A549 (cell line): ENCODE measurements at regions not wholly inside any gene's neighbourhood (a gene's known extent, or its start where the extent isn't known, plus 50 kb on each side); places are given as distances from the start of the nearest gene placed in this dataset.

Experiments used
- ATAC-seq, 2 experiments: fragments of 200-7000 bp in 1 of 2; fragments of >200 bp in 1 of 2; cut with Nextera tagmentation in 1 of 2; cut with Tn5 transposase in 1 of 2; 3 replicates each; pipeline versions ENCODE4 v1.8.0 to v1.9.1; 2018 to 2020; ENCODE audit warnings: mild to moderate bottlenecking in 1 of 2, moderate library complexity in 1 of 2
- CTCF ChIA-PET: fragments of 300-600 bp; sonication (Branson Sonifier 250); formaldehyde crosslinking; extraction: SDS; loops from one replicate; lab custom pipeline; 2021; ENCODE audit warnings: antibody characterized with exemption, inconsistent platforms; lab: Yijun Ruan, JAX
- POLR2A ChIA-PET: fragments of 350-600 bp; formaldehyde crosslinking; extraction: SDS; loops from one replicate; lab custom pipeline; 2021; ENCODE audit warnings: antibody characterized with exemption, inconsistent platforms; lab: Yijun Ruan, JAX
- DNase-seq, 2 experiments: peaks; one replicate each; pipeline versions ENCODE4 v3.0.0 to v3.0.0-alpha.2; 2011 to 2016; ENCODE audit warnings: low read depth in 1 of 2, low spot score in 1 of 2
- FAIRE-seq: peaks from 2 replicates; lab custom pipeline; 2011; peaks lifted over from hg19 to GRCh38; lab: Jason Lieb, UNC
- H3K27ac ChIP-seq, 2 experiments: fragments of >200 bp; sonication (Bioruptor Twin); formaldehyde crosslinking; 3 replicates each; pipeline ENCODE4 v1.5.1; 2016 to 2017
- H3K4me1 ChIP-seq: fragments of >200 bp; sonication (Bioruptor Twin); formaldehyde crosslinking; 3 replicates; pipeline ENCODE4 v1.6.1; 2016
- H3K4me2 ChIP-seq: fragments of >200 bp; sonication (Bioruptor Twin); formaldehyde crosslinking; 3 replicates; pipeline ENCODE4 v1.6.1; 2016
- H3K4me3 ChIP-seq: fragments of >200 bp; sonication (Bioruptor Twin); formaldehyde crosslinking; 3 replicates; pipeline ENCODE4 v1.5.1; 2016
- H3K9me3 ChIP-seq: fragments of >200 bp; sonication (Bioruptor Twin); formaldehyde crosslinking; 3 replicates; pipeline ENCODE4 v1.6.1; 2016
- ATOH8 ChIP-seq: fragments of 250-450 bp; sonication (Bioruptor Pico); IDR thresholded peaks from 2 replicates; pipeline ENCODE4 v1.5.0; 2020; ENCODE audit warnings: low read depth, mild to moderate bottlenecking, moderate library complexity
- BCL3 ChIP-seq: fragments of >200 bp; sonication (Bioruptor Twin); formaldehyde crosslinking; IDR thresholded peaks from 3 replicates; pipeline ENCODE4 v1.6.1; 2016
- CBX2 ChIP-seq: fragments of 200-600 bp; sonication (generic); IDR thresholded peaks from 2 replicates; pipeline ENCODE4 v1.6.1; 2016; ENCODE audit warnings: low read depth, mild to moderate bottlenecking, borderline replicate concordance
- CBX8 ChIP-seq: fragments of 200-600 bp; sonication (generic); IDR thresholded peaks from 2 replicates; pipeline ENCODE4 v1.6.1; 2016
- CEBPB ChIP-seq, 2 experiments: fragments of >200 bp in 1 of 2; sonication (Bioruptor Twin) in 1 of 2; formaldehyde crosslinking in 1 of 2; IDR thresholded peaks; 2 replicates each; pipeline ENCODE4 v1.6.1; 2012 to 2016
- EHMT2 ChIP-seq: fragments of 200-600 bp; sonication (generic); IDR thresholded peaks from 2 replicates; pipeline ENCODE4 v1.6.1; 2016; ENCODE audit warnings: antibody characterized with exemption, low read depth, mild to moderate bottlenecking, moderate library complexity
- ESRRA ChIP-seq: fragments of 150-350 bp; IDR thresholded peaks from 2 replicates; pipeline ENCODE4 v1.6.1; 2014; ENCODE audit warnings: mild to moderate bottlenecking, low read length, borderline replicate concordance
- FOSB ChIP-seq: fragments of 250-450 bp; sonication (Bioruptor Pico); IDR thresholded peaks from 2 replicates; pipeline ENCODE4 v1.5.0; 2020; ENCODE audit warnings: mild to moderate bottlenecking, moderate library complexity
- FOSL2 ChIP-seq, 2 experiments: fragments of 450-650 bp in 1 of 2; fragments of >200 bp in 1 of 2; sonication (Bioruptor Twin) in 1 of 2; formaldehyde crosslinking; IDR thresholded peaks; 2 replicates each; pipeline versions ENCODE4 v1.5.0 to v1.6.1; 2016 to 2020; ENCODE audit warnings: mild to moderate bottlenecking in 1 of 2, moderate library complexity in 1 of 2
- HDAC2 ChIP-seq: fragments of 200-600 bp; sonication (generic); IDR thresholded peaks from 2 replicates; pipeline ENCODE4 v1.6.1; 2016
- HEYL ChIP-seq: fragments of 250-450 bp; sonication (Bioruptor Pico); IDR thresholded peaks from 2 replicates; pipeline ENCODE4 v1.8.0; 2021; ENCODE audit warnings: mild to moderate bottlenecking, moderate library complexity
- HOXA7 ChIP-seq: fragments of 250-450 bp; sonication (Bioruptor Pico); IDR thresholded peaks from 2 replicates; pipeline ENCODE4 v1.5.0; 2020; ENCODE audit warnings: mild to moderate bottlenecking, moderate library complexity
- MYC ChIP-seq: IDR thresholded peaks from 2 replicates; pipeline ENCODE4 v1.6.1; 2012; ENCODE audit warnings: mild to moderate bottlenecking, inconsistent platforms, low read length, improper control_type of control experiment, borderline replicate concordance
- NPAS2 ChIP-seq: fragments of 250-450 bp; sonication (Bioruptor Pico); IDR thresholded peaks from 2 replicates; pipeline ENCODE4 v1.8.0; 2022; ENCODE audit warnings: mild to moderate bottlenecking, moderate library complexity, borderline replicate concordance
- POLR2AphosphoS2 ChIP-seq: conservative IDR thresholded peaks from 2 replicates; pipeline ENCODE4 v1.6.1; 2012; ENCODE audit warnings: low read length, improper control_type of control experiment, inconsistent platforms
- RAD21 ChIP-seq, 2 experiments: fragments of >200 bp in 1 of 2; sonication (Bioruptor Twin) in 1 of 2; formaldehyde crosslinking in 1 of 2; IDR thresholded peaks in 1 of 2; conservative IDR thresholded peaks in 1 of 2; 2 replicates in 1 of 2; 3 replicates in 1 of 2; pipeline ENCODE4 v1.6.1; 2012 to 2018; ENCODE audit warnings: inconsistent platforms in 1 of 2
- RFX5 ChIP-seq: fragments of 450-650 bp; IDR thresholded peaks from 2 replicates; pipeline ENCODE4 v1.7.1; 2014; ENCODE audit warnings: antibody characterized with exemption, mild to moderate bottlenecking, moderate library complexity
- TP53 ChIP-seq: fragments of 250-450 bp; sonication (Bioruptor Pico); IDR thresholded peaks from 2 replicates; pipeline ENCODE4 v1.5.0; 2021; ENCODE audit warnings: mild to moderate bottlenecking, moderate library complexity
- ZC3H11A ChIP-seq: fragments of 450-650 bp; IDR thresholded peaks from 2 replicates; pipeline ENCODE4 v1.6.1; 2014; ENCODE audit warnings: antibody characterized with exemption, mild to moderate bottlenecking
- ZFP36 ChIP-seq: fragments of 450-650 bp; IDR thresholded peaks from 2 replicates; pipeline ENCODE4 v1.6.1; 2014; ENCODE audit warnings: borderline replicate concordance; ENCODE audit not compliant: partially characterized antibody
- WGBS: methylation state at CpG from one replicate; pipeline ENCODE4 v1.1.6; 2017; ENCODE audit errors: missing lambda C conversion rate; 5-methylcytosine and 5-hydroxymethylcytosine counted together
- TF ChIP-seq, protein P1 (sequence below): fragments of 150-350 bp; IDR thresholded peaks from 2 replicates; pipeline ENCODE4 v1.6.1; 2014; ENCODE audit warnings: low read depth, mild to moderate bottlenecking, low read length
- TF ChIP-seq, protein P2 (sequence below): IDR thresholded peaks from 2 replicates; pipeline ENCODE4 v1.6.1; 2012
- TF ChIP-seq, protein P3 (sequence below): IDR thresholded peaks from 2 replicates; pipeline ENCODE4 v1.6.1; 2012; ENCODE audit warnings: low read depth, borderline replicate concordance

- Histone ChIP-seq H3K4me3 (no peak overlapping the region), H3K4me1 (no peaks in the 10 kb centered on the region), H3K27ac (no peak overlapping the region), H3K4me2 (no peak overlapping the region), H3K9me3 (no peaks in the 10 kb centered on the region)
- FAIRE-seq: no peak
- WGBS: 2% methylated on average over 2 of the region's 2 CpGs
- DNase-seq: no peak
- no peak for ATAC-seq
- ChIA-PET POLR2A (no interaction called here), CTCF (interaction anchor here (0.8 to 1.4 kb wide), 3 partner anchors 16 to 1178 kb away, joined by 3 to 7 read pairs (median 3); no protein-coding TSS in a partner anchor)
- TF ChIP-seq CBX2 (no peak), FOSL2 (IDR thresholded peaks at IDR 0.05) (no peak), FOSL2 (CRISPR knock-in tag; IDR thresholded peaks at IDR 0.05) (no peak), HOXA7 (no peak), ATOH8 (no peak), ZFP36 (no peak), NPAS2 (CRISPR knock-in tag) (no peak), CEBPB (IDR thresholded peaks at IDR 0.05) (no peak), CBX8 (no peak), POLR2AphosphoS2 (no peak), TP53 (CRISPR knock-in tag) (no peak), ZC3H11A (no peak), FOSB (CRISPR knock-in tag) (no peak), RAD21 (conservative IDR thresholded peaks at IDR 0.05 in 1 of 2, IDR thresholded peaks at IDR 0.05 in 1 of 2) (no peak), ESRRA (no peak), EHMT2 (no peak), RFX5 (no peak)
- TF ChIP-seq, protein P1, sequence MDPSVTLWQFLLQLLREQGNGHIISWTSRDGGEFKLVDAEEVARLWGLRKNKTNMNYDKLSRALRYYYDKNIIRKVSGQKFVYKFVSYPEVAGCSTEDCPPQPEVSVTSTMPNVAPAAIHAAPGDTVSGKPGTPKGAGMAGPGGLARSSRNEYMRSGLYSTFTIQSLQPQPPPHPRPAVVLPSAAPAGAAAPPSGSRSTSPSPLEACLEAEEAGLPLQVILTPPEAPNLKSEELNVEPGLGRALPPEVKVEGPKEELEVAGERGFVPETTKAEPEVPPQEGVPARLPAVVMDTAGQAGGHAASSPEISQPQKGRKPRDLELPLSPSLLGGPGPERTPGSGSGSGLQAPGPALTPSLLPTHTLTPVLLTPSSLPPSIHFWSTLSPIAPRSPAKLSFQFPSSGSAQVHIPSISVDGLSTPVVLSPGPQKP: no peak
- TF ChIP-seq, protein P2, sequence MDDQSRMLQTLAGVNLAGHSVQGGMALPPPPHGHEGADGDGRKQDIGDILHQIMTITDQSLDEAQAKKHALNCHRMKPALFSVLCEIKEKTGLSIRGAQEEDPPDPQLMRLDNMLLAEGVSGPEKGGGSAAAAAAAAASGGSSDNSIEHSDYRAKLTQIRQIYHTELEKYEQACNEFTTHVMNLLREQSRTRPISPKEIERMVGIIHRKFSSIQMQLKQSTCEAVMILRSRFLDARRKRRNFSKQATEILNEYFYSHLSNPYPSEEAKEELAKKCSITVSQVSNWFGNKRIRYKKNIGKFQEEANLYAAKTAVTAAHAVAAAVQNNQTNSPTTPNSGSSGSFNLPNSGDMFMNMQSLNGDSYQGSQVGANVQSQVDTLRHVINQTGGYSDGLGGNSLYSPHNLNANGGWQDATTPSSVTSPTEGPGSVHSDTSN: no peak
- TF ChIP-seq, protein P3, sequence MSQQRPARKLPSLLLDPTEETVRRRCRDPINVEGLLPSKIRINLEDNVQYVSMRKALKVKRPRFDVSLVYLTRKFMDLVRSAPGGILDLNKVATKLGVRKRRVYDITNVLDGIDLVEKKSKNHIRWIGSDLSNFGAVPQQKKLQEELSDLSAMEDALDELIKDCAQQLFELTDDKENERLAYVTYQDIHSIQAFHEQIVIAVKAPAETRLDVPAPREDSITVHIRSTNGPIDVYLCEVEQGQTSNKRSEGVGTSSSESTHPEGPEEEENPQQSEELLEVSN: no peak
These were observed 96.3 kb upstream of the ZPBP start for GRCh38 chr7:50189371-50189770.

DNA sequence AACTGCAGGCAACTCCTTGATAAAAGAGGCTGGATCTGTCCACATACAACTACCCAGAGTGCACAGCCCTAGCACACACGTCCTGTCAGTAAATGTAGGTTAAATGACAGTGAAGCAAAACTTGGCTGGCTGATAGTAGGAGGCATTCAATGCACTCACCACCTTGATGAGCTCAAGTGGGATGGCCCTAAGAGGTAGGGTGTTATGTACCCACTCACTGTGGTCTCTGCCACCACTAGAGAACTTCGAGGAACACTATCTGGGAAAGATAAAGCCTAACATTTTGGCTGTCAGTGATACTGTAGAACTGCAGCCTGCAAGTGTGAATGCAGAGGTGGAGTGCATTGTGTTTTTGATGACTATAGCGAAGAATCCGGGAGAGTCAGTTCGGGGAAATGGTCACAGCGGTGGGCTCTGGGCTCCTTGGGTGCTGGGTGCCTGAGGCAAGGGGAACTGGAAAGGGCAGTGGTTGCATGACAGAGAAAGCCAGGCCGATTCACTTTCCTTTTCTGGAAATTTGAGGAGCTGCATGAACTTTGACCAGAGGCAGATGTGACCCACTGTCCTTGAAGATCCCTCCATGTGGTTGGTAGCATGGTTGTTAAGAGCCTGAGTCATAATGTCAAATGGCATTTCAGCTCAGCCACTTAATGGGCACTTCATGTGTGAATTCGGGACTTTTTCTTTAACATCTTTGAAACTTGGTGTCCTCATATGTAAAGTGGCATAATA is 93.1 kb upstream of the ZPBP start:
- Histone ChIP-seq H3K4me2 (no peak overlapping the region), H3K27ac (no peak overlapping the region), H3K4me1 (no peaks in the 10 kb centered on the region), H3K4me3 (no peak overlapping the region), H3K9me3 (no peaks in the 10 kb centered on the region)
- ChIA-PET CTCF (interaction anchor here (0.6 to 1.4 kb wide), 2 partner anchors 20 to 232 kb away, joined by 3 to 4 read pairs; no protein-coding TSS in a partner anchor), POLR2A (no interaction called here)
- ATAC-seq (no peak), DNase-seq (no peak), FAIRE-seq (no peak)
- 8% methylated on average over 8 of the region's 8 CpGs for WGBS
- no peak for TF ChIP-seq HDAC2
- TF ChIP-seq BCL3: no peak
- TF ChIP-seq MYC: no peak
- no peak for TF ChIP-seq HEYL (CRISPR knock-in tag)
